H1 (cell line): ENCODE measurements at regions not wholly inside any gene's neighbourhood (a gene's known extent, or its start where the extent isn't known, plus 50 kb on each side); places are given as distances from the start of the nearest gene placed in this dataset.

Source experiments
- CTCF ChIA-PET: fragments of 300-600 bp; sonication (Branson Sonifier 250); formaldehyde crosslinking; loops from one replicate; lab custom pipeline; 2021; ENCODE audit not compliant: partially characterized antibody; lab: Charles Lee
- POLR2A ChIA-PET: fragments of 300-600 bp; sonication (Branson Sonifier 250); formaldehyde crosslinking; loops from one replicate; lab custom pipeline; 2021; ENCODE audit warnings: inconsistent platforms; ENCODE audit not compliant: partially characterized antibody; lab: Charles Lee
- DNase-seq, 2 experiments: peaks; one replicate each; pipeline versions ENCODE4 v3.0.0 to v3.0.0-alpha.2; 2010 to 2022; ENCODE audit warnings: low spot score in 2 of 2, low read depth in 1 of 2, mixed read lengths in 1 of 2
- FAIRE-seq: peaks from 2 replicates; lab custom pipeline; 2011; peaks lifted over from hg19 to GRCh38; lab: Jason Lieb, UNC
- H2AFZ ChIP-seq: 2 replicates; pipeline ENCODE4 v1.8.1; 2012; ENCODE audit warnings: low read length, inconsistent platforms
- H2AK5ac ChIP-seq: 2 replicates; pipeline ENCODE4 v1.6.1; 2013; ENCODE audit warnings: low read depth, low read length
- H2BK120ac ChIP-seq: replicated peaks from 2 replicates; pipeline ENCODE3; 2013; ENCODE audit warnings: low read depth, low read length, inconsistent platforms
- H2BK12ac ChIP-seq: 2 replicates; pipeline ENCODE4 v1.6.1; 2013; ENCODE audit warnings: low read depth, low read length
- H2BK15ac ChIP-seq: 2 replicates; pipeline ENCODE4 v1.6.1; 2013; ENCODE audit warnings: low read length
- H2BK20ac ChIP-seq: 2 replicates; pipeline ENCODE4 v1.6.1; 2013; ENCODE audit warnings: low read length
- H2BK5ac ChIP-seq: 2 replicates; pipeline ENCODE4 v1.6.1; 2013; ENCODE audit warnings: low read depth, low read length
- H3K14ac ChIP-seq: 2 replicates; pipeline ENCODE4 v1.6.1; 2013; ENCODE audit warnings: inconsistent platforms; ENCODE audit not compliant: insufficient read length
- H3K18ac ChIP-seq: 2 replicates; pipeline ENCODE4 v1.6.1; 2013; ENCODE audit warnings: low read length; ENCODE audit errors: extremely low read depth
- H3K23ac ChIP-seq: 2 replicates; pipeline ENCODE4 v1.6.1; 2013; ENCODE audit warnings: inconsistent platforms; ENCODE audit not compliant: insufficient read length
- H3K23me2 ChIP-seq: 2 replicates; pipeline ENCODE4 v1.6.1; 2013; ENCODE audit warnings: low read depth, low read length
- H3K27ac ChIP-seq: 2 replicates; pipeline ENCODE4 v1.6.1; 2011; ENCODE audit warnings: low read depth, low read length, inconsistent platforms
- H3K27me3 ChIP-seq, 4 experiments: replicated peaks in 1 of 4; 1 replicate in 1 of 4; 2 replicates in 3 of 4; pipeline versions ENCODE4 v1.6.1 to v1.8.1; 2011 to 2013; ENCODE audit warnings: low read length in 3 of 4, mild to moderate bottlenecking in 3 of 4, inconsistent platforms in 2 of 4, mixed read lengths in 2 of 4, moderate library complexity in 1 of 4; ENCODE audit not compliant: control insufficient read depth in 3 of 4, insufficient read depth in 3 of 4; ENCODE audit errors: extremely low read depth in 1 of 4
- H3K36me3 ChIP-seq, 4 experiments: 2 replicates each; pipeline versions ENCODE4 v1.6.1 to v1.8.1; 2011 to 2013; ENCODE audit warnings: mild to moderate bottlenecking in 4 of 4, low read length in 3 of 4, moderate library complexity in 2 of 4, control low read depth in 1 of 4, inconsistent platforms in 1 of 4; ENCODE audit not compliant: insufficient read depth in 4 of 4, control insufficient read depth in 2 of 4
- H3K4ac ChIP-seq: replicated peaks from 2 replicates; pipeline ENCODE3; 2013; ENCODE audit warnings: low read length, low read depth, mixed read lengths, inconsistent platforms; ENCODE audit not compliant: insufficient read length
- H3K4me1 ChIP-seq, 4 experiments: replicated peaks in 1 of 4; 1 replicate in 1 of 4; 2 replicates in 3 of 4; pipeline versions ENCODE4 v1.6.1 to v1.8.1; 2011 to 2013; ENCODE audit warnings: low read length in 3 of 4, inconsistent platforms in 2 of 4, mixed read lengths in 1 of 4; ENCODE audit not compliant: insufficient read depth in 4 of 4, control insufficient read depth in 3 of 4
- H3K4me2 ChIP-seq, 2 experiments: 2 replicates each; pipeline versions ENCODE4 v1.6.1 to v1.8.1; 2011 to 2013; ENCODE audit warnings: low read depth in 2 of 2, low read length in 2 of 2, control low read depth in 1 of 2, inconsistent platforms in 1 of 2, mild to moderate bottlenecking in 1 of 2; ENCODE audit not compliant: insufficient read depth in 1 of 2
- H3K4me3 ChIP-seq, 4 experiments: fragments of 200-600, 300-600 bp in 1 of 4; sonication (generic), shearing (Covaris generic), sonication (Bioruptor Twin) in 1 of 4; 2 replicates each; pipeline versions ENCODE4 v1.5.1 to v1.8.1; 2011 to 2016; ENCODE audit warnings: low read length in 4 of 4, low read depth in 3 of 4, control low read depth in 2 of 4, inconsistent platforms in 2 of 4, mild to moderate bottlenecking in 2 of 4, mixed read lengths in 1 of 4, moderate library complexity in 1 of 4; ENCODE audit not compliant: insufficient read depth in 2 of 4; ENCODE audit errors: extremely low read depth in 1 of 4
- H3K56ac ChIP-seq: replicated peaks from 2 replicates; pipeline ENCODE3; 2013; ENCODE audit warnings: low read depth, mild to moderate bottlenecking, mixed read lengths, low read length, inconsistent platforms; ENCODE audit not compliant: insufficient read length
- H3K79me1 ChIP-seq: 2 replicates; pipeline ENCODE4 v1.6.1; 2013; ENCODE audit warnings: low read depth, low read length, control low read depth
- H3K79me2 ChIP-seq, 2 experiments: 2 replicates each; pipeline versions ENCODE4 v1.6.1 to v1.8.1; 2012 to 2013; ENCODE audit warnings: low read length in 2 of 2, mild to moderate bottlenecking in 2 of 2, inconsistent platforms in 1 of 2; ENCODE audit not compliant: insufficient read depth in 2 of 2, control insufficient read depth in 1 of 2
- H3K9ac ChIP-seq, 4 experiments: replicated peaks in 1 of 4; 1 replicate in 1 of 4; 2 replicates in 3 of 4; pipeline versions ENCODE4 v1.6.1 to v1.8.1; 2011 to 2013; ENCODE audit warnings: low read depth in 3 of 4, low read length in 3 of 4, control low read depth in 2 of 4, mild to moderate bottlenecking in 2 of 4, moderate library complexity in 2 of 4, inconsistent platforms in 1 of 4; ENCODE audit errors: extremely low read depth in 1 of 4
- H3K9me3 ChIP-seq, 2 experiments: 2 replicates each; pipeline versions ENCODE4 v1.6.1 to v1.8.1; 2012 to 2013; ENCODE audit warnings: mild to moderate bottlenecking in 2 of 2, moderate library complexity in 2 of 2, control low read depth in 1 of 2, inconsistent platforms in 1 of 2, low read depth in 1 of 2, low read length in 1 of 2, mixed read lengths in 1 of 2; ENCODE audit not compliant: insufficient read depth in 2 of 2
- H4K20me1 ChIP-seq, 2 experiments: replicated peaks in 1 of 2; 2 replicates each; pipeline versions ENCODE3 to v1.8.1; 2011 to 2013; ENCODE audit warnings: inconsistent platforms in 2 of 2, low read length in 2 of 2, mild to moderate bottlenecking in 1 of 2; ENCODE audit not compliant: insufficient read depth in 2 of 2, control insufficient read depth in 1 of 2
- H4K5ac ChIP-seq: 2 replicates; pipeline ENCODE4 v1.6.1; 2013; ENCODE audit warnings: low read length, low read depth, mixed read lengths, inconsistent platforms; ENCODE audit not compliant: insufficient read length
- H4K8ac ChIP-seq: 2 replicates; pipeline ENCODE4 v1.8.0; 2013; ENCODE audit warnings: mild to moderate bottlenecking, moderate library complexity, low read length, inconsistent platforms; ENCODE audit not compliant: insufficient read depth; ENCODE audit errors: extremely low read depth
- H4K91ac ChIP-seq: replicated peaks from 2 replicates; pipeline ENCODE3; 2013; ENCODE audit warnings: low read length, mixed read lengths, inconsistent platforms; ENCODE audit not compliant: insufficient read length
- ASH2L ChIP-seq: fragments of 200-600, 300-600 bp; sonication (generic); IDR thresholded peaks from one replicate; pipeline ENCODE4 v1.7.1; 2017; ENCODE audit warnings: low read length
- WGBS, 2 experiments: shearing (Covaris generic) in 1 of 2; methylation state at CpG; one replicate each; pipeline versions ENCODE4 v1.1.6 to v1.1.7; 2013 to 2015; ENCODE audit warnings: low lambda C conversion rate in 2 of 2, mixed read lengths in 2 of 2, inconsistent platforms in 1 of 2, low coverage in 1 of 2, missing lambda C conversion rate in 1 of 2; ENCODE audit not compliant: insufficient replicate concordance in 2 of 2, insufficient coverage in 1 of 2, insufficient read length in 1 of 2; ENCODE audit errors: extremely low coverage in 1 of 2, missing lambda C conversion rate in 1 of 2; 5-methylcytosine and 5-hydroxymethylcytosine counted together

GRCh38 chr6:14275493-14275851, 157.9 kb downstream of the CD83 start:
- Histone ChIP-seq H3K23me2 (no peaks in the 10 kb centered on the region), H3K56ac (no peak overlapping the region), H3K27me3 (peaks cover 0 to 10% (median 6%) of the 10 kb centered on the region in 4 experiments; a peak in 2 of 7 replicates), H3K27ac (no peak overlapping the region), H3K9ac (no peak overlapping the region), H4K20me1 (no peaks in the 10 kb centered on the region), H3K14ac (no peak overlapping the region), H3K4me2 (no peak overlapping the region), H2AK5ac (no peak overlapping the region), H3K4me3 (no peak overlapping the region), H3K79me1 (no peaks in the 10 kb centered on the region), H3K36me3 (no peaks in the 10 kb centered on the region), H3K23ac (no peak overlapping the region), H2AFZ (no peak overlapping the region), H3K4ac (no peak overlapping the region), H4K8ac (no peak overlapping the region; the same call in 1 of the 2 replicates), H2BK5ac (no peak overlapping the region), H3K4me1 (peaks cover 3 to 15% (median 9%) of the 10 kb centered on the region in 4 experiments; a peak in 5 of 7 replicates), H3K79me2 (no peaks in the 10 kb centered on the region), H4K91ac (no peak overlapping the region), H3K9me3 (peaks cover 8 to 9% of the 10 kb centered on the region in 2 experiments; a peak in 2 of 4 replicates), H2BK120ac (no peak overlapping the region), H3K18ac (no peak overlapping the region)
- 87% methylated on average over 9 of the region's 9 CpGs; no CpG with 5 or more reads in 1 of the 2 experiments for WGBS, 2 experiments
- ChIA-PET POLR2A (interaction anchor here (0.9 to 1.2 kb wide), 2 partner anchors 12 to 22 kb away, joined by 4 to 5 read pairs; no protein-coding TSS in a partner anchor), CTCF (interaction anchor here (0.9 to 2.2 kb wide), 8 partner anchors 10 to 367 kb away, joined by 3 to 8 read pairs (median 3); no protein-coding TSS in a partner anchor)
- FAIRE-seq (no peak), DNase-seq (no peak)
- no peak for TF ChIP-seq ASH2L
- TF ChIP-seq, all 59 proteins: peak for 0
- no peak overlapping the region for H2BK15ac ChIP-seq
- peak overlapping the region; percentile 84; the same call in 1 of the 2 replicates for H2BK20ac ChIP-seq
- no peak overlapping the region for H4K5ac ChIP-seq
- H2BK12ac ChIP-seq: peak overlapping the region; percentile 64; the same call in 1 of the 2 replicates
